Stimulated activated CD4-positive, alpha-beta T cell treated with anti-CD3 and anti-CD28 coated beads, Interleukin-4, amount 100 ng/mL, for 4 hours (primary cell): ENCODE measurements at regions not wholly inside any gene's neighbourhood (a gene's known extent, or its start where the extent isn't known, plus 50 kb on each side); places are given as distances from the start of the nearest gene placed in this dataset.

Source experiments
- DNase-seq, 2 experiments: peaks; one replicate each; pipeline ENCODE4 v3.0.0-alpha.2; 2020

DNA sequence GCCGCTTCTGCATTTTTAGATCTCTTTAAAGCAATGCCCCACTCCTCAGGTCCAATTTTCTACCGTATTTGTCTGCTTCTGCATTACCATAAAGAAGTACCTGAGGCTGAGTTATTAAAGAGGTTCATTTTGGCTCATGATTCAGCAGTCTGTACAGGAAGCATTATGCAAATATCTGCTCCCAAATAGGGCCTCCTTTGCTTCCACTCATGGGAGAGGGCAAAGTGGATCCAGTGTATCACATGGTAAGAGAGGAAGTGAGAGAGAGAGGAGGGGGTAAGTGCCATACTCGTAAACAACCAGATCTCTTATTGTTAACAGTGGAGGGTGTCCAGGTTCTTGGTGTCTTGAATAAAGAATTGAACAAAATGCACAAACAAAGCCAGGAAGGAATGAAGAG is 316.1 kb upstream of the SEL1L start:
- no peak for DNase-seq

DNA sequence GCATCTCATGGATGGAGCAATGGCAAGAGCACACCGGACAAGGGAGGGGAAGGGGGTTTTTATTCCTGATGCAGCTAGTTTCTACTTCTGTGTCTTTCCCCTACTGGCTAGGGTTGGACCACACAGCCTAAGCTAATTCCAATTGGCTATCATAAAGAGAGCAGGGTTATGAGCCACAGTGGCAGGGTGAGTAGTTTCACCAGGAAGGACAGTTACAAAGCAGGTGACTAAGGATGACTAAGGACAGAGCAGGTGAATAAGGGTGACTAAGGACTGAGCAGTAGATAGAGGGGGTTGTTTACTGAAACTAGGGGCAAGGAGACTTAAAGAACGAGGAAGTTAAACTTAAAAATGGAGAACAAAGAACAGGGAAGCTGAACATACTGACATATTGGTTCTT is 321.4 kb upstream of the SEL1L start:
- DNase-seq = no peak

DNA sequence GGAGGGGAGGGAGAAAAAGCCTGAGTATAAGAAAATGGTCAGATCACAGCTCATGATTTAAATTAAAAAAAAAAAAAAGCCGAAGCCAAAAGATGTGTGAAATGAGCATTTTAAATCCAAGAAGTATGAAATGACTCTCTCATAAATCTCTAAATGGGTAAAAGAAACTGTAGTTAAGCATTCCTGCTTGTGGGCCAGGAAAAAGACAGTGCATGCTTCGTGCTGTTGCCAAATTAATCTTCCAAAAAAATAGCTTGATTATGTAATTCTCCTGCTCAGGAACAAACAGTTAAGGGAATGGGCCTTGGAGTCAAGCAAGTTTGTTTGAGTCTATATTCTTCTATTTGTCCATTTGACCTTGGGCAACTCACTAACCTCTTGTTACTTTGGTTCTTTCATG is 325.4 kb upstream of the SEL1L start:
- DNase-seq = no peak

DNA sequence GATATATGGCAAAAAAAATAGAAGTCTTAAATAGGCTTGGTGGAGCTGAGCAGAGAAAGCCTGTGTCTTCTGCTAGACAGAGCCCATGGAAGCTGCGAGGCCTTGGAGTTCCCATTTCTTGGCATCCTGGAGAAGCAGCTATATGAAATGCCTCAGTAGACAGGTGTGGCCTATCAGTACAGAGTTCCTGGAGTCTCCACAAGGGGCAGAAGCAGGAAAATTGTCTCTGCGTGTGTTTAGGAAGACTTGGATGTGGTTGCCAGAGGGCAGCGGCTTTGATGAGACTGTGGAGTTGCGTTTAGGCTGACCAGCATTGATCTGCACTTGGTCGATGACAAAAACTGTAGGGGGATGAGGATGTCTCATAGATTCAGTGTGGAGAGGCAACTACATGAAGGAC is 334.5 kb upstream of the SEL1L start:
- DNase-seq = no peak

DNA sequence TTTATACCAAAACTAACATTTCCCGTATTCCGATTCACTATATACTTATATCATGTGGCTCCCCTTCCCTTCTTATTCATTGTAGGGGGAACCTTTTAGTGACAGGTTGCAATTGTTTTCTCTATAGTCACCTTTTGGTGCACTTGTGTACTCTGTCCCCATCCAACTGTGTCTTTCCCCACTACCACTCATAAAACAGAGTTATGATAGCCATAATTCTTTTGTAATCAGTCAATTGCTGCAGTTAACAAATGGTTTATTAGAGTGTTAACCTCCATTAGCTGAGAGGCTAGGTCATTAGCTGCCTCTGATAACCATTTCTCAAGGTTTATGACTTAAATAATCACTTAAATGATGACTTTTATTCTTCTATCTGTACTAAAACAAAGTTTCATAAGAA is 338.1 kb upstream of the SEL1L start:
- DNase-seq = no peak

DNA sequence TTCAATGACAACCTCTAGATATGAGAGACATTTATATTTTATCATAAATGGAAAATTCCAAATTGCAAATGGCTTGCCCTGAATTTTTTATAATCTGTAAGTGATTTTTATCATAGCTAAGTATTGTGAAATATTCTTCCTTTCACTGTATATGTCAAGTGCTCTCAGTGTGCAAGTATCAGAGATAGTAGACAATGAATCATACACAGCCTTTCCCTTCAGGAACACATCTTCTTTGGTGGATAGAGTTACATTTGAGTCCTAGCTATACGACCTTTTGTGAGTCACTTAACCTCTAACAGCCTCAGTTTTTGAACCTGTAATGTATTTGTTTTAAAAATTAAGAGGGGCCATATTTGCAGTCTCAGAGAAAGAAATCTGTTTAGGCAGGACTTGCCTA is 350.7 kb upstream of the SEL1L start:
- DNase-seq = no peak

DNA sequence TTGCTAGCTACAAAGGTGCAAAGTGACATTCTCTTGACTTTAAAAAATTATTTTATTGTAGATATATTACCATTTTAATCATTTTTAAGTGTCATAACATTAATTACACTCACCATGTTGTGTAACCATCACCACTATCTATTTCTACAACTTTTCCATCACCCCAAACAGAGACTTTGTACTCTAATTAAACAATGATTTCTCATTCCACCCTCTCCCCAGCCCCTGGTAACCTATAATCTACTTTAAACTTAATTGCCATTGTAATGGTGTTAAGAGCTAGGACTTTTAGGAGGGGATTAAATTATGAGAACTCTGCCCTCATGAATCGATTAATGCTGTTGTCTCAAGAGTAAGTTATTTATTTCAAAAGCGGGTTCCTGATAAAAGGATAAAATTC is 352.9 kb upstream of the SEL1L start:
- DNase-seq = no peak

DNA sequence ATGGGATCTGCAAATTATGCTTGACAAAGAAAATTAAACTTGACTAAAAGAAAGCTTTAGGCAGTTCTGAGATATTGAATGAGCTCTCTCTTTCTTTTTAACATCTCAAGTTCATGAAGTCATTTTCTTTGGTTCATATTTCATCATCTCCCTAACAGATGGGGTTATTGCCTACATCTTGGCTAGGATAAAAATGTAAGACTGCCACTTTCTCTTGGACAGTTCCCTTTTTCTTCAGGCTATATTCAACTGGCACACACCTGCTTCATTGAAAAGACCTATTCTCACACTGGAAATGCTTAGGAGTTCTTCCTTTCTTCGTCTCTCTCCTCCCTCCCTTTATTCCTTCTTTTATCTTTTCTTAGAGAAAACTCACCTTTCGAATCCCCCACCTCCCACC is 355.9 kb upstream of the SEL1L start:
- DNase-seq = no peak

DNA sequence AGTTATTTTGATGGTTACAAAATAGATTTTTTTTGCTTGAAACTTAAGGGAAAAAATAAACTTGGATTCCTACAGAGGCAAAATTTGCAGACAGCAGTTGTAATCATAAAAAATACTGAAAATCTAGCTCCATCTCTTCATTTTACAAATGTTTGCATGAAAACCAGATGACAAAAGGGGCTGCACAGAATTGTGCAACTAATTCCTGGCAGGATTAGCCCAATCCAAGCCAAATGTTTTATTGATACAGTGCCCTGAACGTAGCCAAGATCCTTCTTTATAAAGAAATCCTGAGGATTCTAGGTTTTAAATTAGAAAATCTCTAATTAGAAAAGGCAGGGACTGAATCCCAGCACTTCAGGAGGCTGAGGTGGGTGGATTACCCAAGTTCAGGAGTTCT is 356.4 kb upstream of the SEL1L start:
- no peak for DNase-seq

DNA sequence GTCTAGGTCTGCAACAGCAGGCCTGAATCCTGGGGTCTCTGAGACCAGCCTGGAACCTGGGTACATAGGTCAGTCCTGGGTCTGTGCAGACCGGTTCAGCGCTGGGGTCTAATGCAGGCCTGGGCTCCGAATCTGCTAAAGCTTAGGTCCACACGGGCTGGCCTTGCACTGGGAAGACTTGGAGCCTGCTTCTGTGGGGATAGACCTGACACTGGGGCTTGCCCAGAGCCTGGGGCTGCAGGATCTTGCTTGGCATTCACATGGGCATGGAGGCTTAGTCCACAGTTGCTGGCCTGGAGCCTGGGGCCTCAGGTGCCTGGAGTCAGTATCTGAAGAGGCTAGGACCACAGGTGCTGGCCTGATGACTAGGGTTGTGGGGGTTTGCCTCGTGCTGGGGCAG is 369.8 kb upstream of the SEL1L start:
- no peak for DNase-seq

DNA sequence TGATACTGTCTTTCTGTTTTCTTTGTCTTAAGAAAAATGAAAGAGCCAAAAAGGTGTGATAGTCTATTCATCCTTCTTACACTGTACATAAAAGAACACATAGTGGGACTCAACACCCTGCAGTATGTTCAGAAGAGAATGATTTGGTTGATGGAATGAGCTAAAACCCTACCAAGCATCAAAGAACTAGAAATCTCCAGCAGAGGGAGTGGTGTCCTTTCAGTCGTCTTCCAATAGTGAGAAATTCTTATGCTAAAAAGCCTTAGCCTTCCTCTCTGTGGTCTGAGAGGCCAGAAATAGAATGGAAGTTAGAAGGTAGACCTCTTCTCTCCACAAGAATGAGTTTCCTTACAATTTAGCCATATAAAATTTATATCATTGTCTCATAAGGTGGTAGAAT is 393.4 kb upstream of the SEL1L start:
- no peak for DNase-seq

DNA sequence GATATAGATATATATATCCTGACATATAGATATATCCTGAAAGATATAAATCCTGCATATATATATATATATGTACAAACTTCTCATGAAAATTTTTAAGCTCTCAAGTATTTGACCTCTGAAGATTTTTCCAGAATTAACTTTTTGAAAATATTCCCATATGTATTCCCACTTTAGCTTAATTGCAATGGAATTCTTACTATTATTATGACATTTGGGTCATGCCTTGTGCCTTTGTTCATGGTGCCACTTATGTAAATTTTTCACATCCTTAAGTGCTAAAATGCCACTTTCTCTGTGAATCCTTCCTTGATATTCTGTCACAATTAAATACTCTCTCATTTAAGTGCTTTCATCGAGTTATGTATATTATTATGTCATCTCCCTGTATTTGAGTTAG is 398.2 kb upstream of the SEL1L start:
- no peak for DNase-seq

DNA sequence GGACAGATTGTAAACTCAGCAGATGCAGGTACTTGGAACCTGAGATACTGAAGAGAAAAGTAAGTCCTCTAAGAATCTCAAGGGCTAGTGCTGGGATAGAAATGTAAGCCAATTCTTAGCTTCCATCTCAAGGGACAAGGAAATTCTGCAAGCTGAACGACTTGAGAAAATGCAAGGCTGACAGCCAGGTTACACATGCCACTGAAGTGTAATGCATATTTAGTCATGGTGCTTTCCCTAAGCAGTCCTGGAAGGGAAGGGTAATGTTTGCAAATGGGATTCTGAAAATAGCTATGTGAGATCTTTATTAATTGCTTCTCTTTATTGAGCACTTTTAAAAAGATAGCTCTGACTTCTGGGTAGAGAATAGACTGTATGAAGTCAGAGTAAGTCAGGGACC is 402.7 kb upstream of the SEL1L start:
- DNase-seq = no peak

DNA sequence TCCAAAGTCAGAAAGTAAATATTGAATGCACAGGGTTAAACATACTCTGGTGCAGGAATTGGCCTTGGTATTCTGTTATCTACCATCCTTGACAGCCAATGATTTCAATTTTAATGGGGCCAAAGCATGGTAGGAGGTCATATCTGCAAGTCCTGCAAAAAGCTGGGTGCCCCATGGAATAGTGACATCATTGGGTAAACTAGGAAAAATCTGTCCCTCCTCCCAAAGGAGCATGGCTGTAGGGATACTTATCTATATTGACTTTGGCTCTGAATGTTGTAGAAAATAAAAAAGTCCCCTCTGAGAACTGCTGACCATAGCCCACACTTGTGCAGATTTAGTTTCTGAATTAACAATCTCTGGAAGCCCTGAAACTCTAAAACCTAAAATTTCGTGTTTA is 403.2 kb upstream of the SEL1L start:
- no peak for DNase-seq

DNA sequence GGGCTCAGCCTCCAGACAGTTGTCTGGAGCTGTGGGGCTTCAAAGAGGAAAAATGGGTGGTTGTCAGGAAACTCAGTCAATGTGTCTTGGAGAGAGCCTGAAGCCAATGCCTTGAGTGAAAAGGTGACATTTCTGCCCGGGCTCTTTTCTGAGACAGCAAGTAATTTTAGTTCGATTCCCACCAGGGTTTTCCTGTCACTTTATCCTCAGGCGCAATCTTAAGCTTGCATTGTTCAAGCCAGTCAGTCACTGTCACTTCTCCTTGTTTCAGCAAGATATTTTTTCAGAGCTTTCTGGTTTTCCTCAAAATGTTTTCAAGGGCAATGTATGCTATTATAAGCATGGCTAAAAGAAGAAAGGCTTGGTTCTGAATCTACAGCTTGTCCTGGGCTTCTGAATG is 404.7 kb upstream of the SEL1L start:
- DNase-seq = no peak

DNA sequence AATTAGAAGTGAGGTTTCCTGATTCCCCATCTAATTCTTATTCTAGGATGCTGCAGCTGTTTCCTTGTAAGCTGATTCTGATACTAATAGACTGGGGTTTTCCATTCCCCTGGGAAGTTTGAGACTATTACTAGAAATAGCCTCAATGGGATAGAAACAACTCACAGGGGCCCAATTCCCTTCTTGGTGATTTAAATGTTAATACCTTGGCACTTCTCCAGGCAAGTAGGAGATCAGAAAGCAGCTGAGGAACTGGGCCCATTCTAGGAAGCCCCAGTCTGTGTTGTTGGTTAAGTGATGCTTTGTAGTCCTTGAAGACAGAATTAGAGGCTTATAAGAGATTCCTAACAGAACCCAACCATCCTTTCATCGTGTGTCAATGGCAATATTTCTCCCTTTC is 407.0 kb upstream of the SEL1L start:
- no peak for DNase-seq

DNA sequence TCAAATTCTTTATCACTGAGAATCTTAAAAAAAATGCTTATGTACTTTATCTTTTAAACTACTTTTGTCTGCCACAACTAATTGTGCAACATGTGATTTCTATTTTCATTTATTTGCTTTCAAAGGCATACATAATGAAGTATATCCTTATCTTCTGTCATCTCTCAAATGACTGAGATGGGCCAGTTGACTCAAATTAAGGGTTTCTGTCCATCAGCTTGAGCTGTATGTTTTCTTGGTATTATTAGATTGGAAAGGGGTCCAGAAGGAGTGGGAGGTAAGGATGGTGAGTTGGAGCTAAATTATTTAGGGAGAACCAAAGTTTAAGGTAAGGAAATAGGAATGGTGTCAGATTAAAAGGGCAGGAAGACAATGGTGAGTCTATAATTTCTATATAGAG is 408.4 kb upstream of the SEL1L start:
- no peak for DNase-seq

DNA sequence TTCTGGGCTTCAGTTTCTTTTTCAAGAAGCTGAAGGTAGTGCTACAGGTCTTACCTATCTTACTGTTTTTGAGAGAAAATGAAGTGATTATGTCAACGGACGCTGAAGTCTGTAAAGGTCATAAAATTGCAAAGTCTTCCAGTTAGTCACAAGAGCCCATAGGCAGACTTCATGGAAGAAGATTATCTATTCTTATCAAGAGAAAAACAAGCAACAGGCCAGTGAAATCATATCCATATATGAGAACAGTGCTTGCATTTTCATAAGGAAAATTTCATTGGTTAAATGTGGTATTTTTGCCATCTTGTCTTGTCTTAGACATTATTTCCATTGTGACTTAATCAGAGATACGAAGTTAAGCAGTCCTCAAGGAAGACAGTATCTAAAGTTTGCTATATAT is 412.7 kb upstream of the SEL1L start:
- DNase-seq = no peak

DNA sequence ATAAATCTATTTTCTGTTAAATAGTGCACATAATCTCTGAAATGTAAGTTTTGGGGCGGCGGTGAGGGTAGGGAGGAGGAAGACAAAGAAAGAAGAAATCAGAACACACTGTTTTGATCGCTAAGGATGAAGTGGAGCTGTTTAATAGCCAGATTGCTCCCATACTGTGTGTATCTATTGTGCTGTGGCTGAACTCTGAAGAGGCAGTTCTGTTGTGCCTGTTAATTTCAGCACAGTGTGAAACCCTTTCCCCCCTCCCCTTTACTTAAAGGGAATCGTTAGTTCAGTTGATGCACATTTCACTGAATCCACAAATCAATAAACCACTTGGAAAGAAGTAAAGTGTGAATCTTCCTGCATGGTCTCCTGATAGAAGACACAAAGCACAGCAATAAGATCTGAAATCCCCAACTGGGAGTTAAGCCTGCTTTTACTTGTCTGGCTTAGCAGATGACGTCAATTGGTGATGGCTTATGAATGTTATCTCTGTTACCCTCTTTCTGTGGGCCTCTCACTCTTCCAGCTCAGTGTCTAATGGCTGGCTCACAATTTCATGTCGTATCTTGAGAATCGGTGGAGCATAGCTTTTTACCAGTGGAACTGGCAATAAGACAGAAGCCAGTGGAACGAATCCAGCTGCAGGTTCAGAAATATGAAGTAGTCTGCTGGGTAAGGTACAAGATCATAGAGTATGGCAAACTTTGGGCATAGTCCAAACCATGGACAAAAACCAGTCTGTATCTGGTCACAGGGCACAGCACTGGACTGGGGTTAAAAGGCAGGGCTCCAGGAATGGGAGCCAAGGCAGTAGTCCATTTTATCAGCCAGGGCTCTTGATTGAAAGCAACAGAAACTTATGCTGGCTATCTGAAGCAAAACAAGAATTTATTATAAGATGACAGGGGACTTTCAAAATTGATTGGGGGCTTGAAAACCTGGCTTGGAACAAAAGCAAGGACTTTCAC is 413.5 kb upstream of the SEL1L start:
- no peak for DNase-seq

DNA sequence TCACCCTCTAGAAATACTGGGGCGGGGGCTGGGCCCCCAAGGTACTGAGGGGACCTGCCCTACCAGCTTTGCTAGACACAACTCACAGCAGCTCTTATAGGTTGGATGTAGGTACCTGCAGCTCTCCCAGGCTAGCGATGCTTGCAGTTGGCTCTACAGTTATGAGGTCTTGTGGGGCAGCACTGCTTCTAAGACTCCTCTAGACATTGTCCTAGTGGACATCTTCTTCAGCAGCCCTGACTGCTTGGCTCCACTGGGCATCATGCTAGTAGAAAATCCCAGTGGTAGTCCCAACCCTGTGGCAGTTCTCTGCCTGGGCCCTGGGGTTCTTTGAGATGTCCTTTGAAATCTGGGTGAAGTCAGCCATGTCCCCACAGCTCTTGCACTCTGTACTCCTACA is 419.3 kb upstream of the SEL1L start:
- DNase-seq = no peak

DNA sequence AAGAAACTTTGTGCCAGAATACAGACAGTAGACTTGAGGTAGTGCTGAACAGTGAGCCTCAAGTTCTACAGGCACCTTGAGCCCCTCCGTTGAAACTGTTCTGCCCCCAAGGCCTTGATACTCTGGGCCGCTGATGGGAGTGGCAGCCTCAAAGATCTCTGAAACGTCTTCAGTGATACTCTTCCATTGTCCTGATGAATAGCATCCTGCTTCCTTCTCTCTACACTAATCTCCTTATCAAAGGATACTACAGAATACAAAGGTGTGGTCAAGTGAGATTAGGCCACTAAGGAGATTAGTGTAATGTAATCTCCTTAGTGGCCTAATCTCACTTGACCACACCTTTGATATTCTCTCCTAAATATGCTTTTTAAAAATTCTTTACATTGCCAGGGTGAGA is 419.8 kb upstream of the SEL1L start:
- DNase-seq = no peak

DNA sequence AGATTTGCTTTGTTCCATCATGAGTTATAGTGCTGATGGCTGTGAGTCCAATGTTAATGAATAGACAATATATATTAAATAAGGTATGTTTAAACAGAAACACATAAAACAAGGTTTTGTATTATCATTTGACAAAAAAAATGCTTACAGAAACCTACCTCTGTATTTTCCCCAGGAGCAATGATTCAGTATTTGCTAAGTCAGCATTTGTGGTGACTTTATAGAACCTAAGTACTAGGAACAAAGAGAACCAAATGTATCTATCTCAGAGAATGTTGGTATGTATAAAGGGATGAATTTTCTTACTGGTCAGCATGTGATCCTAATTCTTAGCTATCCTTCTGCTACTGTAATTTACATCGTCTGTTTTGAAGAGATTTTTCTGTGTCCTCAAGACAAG is 421.5 kb upstream of the SEL1L start:
- DNase-seq = no peak

DNA sequence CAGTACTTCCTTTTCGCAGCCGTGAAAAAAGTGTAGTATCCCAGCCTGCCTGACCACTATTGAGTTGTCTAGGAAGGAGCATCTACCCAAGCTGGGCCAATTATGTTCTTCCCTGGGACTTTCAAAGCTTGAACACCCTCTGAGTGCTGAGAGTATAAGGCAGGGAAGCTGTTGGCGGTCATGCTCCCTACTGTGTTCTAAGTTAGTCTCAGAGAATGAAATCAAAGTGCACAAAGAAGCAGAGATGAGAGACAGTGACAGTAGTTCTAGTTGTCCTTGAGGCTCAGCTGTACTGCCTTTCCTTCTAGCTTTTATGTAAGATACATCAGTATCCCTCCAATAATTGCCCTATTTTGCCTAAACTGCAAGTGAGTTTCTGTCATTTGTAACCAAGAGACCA is 427.1 kb upstream of the SEL1L start:
- no peak for DNase-seq

DNA sequence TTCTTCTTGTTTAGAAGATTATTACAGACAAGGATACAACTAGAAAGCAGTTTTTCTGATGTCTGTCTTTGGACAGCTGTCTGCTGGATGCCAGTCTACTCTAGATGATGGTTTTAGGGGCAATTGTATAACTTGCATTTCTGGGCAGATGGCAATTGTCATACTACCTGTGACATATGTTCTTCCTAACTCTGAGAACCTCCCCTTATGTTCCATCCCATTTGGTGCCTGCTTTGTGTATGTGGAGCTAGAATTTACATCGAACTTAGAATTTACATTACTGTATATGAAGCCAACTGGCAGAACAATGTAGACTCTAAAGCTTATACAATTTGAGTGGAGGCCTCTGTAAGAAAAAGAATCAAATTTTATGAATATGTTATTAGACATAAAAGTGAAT is 430.2 kb upstream of the SEL1L start:
- no peak for DNase-seq

DNA sequence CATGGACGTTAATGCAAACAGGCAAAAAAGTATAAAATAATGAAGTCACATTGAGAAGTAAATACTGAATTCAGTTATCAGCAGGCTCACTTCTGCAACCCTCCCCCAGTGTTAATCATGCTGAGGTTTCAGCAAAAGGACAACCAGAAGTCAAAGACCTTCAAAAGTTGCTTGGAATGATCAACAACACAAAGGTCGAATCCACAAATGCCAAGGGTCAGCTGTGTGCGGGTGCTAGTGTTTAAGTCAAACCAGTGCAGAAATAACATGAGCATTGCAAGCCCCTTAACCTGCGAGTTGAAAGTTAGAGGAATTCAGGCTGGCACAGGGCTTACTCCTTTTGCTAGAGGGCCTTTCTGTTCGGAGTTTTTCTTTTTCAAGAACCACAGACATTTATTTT is 436.7 kb upstream of the SEL1L start:
- DNase-seq = no peak
